ENCODE measurements at regions not wholly inside any gene's neighbourhood (a gene's known extent, or its start where the extent isn't known, plus 50 kb on each side); places are given as distances from the start of the nearest gene placed in this dataset.

DNA sequence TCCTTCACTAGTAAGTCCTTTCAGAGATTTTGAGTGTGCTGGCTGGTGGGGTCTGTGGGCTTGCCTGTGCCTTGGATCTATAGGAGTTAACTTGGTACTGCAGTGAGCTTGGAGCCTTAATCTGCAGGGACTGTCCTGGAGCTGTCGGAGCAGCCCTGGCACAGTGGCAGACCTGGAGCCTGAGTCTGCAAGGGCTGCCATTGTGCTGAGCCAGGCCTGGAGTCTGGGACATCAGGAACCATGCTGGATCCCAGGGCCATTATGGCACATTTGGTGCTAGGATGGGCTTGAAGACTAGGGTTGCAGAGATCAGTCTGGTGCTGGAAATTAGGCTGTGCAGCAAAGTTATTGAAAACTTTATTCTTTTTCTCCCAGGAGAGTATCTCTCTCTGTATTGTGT is 665.4 kb downstream of the METTL15 start:
- DNase-seq = no peak

GRCh38 chr11:28770806-28771205 is 662.6 kb downstream of the METTL15 start:
- no peak for DNase-seq

DNA sequence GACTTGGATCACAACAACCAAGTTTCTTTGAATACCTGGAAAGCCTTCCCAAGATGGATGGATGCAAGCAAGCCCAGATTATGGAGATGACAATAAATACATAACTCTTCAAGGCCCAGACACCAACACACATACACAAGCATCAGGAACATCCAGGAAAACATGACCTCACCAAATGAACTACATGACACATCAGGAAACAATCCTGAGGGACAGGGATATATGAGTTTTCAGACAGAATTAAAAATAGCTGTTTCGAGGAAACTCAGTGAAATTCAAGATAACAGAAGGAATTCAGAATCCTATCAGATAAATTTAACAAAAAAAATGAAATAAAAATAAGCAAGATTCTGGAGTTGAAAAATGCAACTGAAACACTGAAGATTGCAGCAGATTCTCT is 659.4 kb downstream of the METTL15 start:
- no peak for DNase-seq

GRCh38 chr11:28763876-28764275 is 655.7 kb downstream of the METTL15 start:
- DNase-seq = no peak

DNA sequence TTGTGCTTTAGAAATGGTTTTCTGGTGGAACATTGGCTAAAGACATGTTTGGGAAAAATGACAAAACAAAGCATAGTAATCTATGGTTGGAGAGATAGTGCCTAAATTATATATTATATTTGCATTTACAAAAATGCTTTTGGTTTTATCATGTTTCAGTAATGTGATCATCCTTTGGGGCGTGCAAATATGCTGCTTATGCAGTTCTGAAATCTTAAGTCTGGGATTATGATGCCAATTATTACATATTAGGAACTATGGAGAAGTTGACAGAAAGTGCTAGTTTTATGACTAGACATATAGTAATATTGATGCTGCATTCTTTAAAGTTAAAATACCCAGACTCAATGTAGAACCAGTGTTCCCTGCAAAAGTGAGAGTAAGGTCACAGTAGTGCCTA is 655.0 kb downstream of the METTL15 start:
- DNase-seq = no peak

DNA sequence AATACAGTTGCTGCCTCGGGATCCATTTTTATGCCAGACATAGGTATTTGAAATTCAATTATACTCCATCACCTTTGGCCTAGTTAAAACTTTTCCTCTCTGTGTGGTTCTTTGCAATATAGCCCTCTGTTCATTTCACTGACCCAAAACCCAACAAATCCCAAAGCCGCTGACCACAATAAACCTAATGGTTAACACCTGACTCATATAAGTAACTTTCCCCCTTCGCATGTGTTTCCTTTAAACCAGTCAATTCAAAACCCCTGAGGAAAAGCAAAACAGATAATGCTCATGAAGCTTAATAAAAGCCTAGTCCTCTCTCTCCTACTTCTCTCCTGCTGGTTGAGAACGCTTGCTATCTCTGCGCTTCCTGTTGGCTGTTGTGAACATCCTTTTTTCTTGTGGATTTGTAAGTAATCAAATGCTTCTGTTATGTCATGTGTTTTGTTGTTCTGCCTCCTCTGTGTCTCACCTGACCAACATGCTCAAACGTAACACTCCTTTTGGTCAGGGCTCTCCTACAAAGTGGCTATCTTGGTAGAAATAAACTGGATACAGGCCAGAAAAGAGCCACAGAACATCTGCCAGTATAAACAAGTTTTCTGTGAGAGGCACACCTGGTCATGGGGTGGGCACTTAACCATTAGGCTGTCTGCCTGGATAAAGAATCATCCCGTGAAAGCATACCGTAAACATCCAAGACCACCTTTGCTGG is 652.6 kb downstream of the METTL15 start:
- DNase-seq = peak; percentile 4

DNA sequence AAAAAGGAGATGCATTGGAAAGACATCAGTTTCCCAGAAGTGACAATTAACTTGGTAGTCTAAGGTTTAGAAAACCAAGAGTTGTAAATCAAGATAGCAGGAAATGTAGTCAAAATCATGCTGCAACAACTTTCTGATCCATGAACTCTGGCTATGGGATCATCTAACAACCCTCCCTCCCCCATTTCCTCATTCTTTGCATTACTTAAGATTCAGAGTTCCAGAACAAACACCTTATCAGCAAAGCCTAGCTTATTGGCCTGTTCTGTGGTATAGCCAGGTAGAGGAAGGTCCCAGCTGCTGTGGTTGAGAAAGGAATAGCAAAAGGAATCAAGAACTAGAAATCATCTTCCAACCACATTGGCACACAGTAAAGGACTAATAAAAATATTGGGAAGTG is 651.1 kb downstream of the METTL15 start:
- DNase-seq = no peak

- no peak for DNase-seq
Measured at GRCh38 chr11:28757725-28758515, 649.7 kb downstream of the METTL15 start.

DNA sequence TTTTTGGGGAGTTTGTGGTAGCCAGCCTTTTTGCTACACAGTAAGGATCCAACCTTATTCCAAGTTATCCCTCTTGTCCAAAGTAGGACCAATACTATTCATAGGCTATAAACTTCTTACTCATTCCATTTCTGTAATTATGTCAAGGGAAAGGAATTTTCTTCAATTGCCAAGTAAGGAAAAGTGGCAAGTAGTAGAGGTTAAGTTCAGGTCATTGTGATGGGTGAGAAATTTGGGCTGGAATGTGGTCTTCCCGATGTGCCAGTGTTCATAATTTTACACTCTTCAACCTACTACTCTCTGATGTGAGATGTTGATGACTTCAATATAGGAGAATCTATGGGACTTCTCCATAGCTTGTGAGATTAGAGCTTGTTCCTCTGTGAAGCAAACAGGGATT is 648.8 kb downstream of the METTL15 start:
- DNase-seq = no peak

DNA sequence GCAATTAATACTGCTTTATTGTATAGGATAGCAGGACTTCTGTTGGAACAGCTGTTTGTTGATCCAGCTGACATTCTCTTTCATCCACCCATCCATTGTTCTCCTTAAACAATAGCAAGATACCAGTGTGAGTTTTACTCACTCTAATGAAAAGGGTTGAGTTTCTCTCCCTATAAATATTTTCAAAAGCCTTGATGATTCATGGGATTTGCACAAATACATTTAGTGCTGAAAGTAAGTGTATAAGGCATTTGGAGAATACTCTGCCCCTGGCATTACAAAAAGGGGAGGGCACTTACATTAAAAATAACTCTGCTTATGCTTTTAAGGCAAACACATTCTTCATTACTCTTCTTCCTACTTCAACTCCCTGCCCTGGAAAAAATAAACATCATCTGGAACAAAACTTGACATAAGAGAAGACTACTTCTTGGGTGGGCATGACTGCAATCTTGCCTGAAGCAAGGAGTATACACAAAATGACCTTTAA is 634.9 kb downstream of the METTL15 start:
- no peak for DNase-seq

GRCh38 chr11:28739489-28740280 is 631.5 kb downstream of the METTL15 start:
- no peak for DNase-seq

DNA sequence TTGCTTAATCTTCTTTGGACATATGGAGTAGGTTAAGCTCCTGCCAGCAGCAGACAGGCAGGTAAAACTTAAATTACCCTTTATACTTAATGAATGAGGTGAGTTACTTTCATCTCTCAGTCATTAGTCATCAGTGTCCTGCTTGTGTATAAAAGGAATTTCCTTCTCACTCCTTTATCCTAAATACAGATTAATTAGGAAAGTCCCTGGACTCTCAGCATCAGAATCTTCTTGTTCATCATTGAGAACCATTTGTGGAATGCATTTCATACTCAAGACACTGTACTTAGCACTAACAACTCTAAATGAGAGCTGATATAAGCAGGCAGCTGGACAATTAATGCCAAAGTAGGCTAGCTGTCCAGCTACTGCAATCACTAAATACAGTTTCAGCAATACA is 630.4 kb downstream of the METTL15 start:
- DNase-seq = no peak

DNA sequence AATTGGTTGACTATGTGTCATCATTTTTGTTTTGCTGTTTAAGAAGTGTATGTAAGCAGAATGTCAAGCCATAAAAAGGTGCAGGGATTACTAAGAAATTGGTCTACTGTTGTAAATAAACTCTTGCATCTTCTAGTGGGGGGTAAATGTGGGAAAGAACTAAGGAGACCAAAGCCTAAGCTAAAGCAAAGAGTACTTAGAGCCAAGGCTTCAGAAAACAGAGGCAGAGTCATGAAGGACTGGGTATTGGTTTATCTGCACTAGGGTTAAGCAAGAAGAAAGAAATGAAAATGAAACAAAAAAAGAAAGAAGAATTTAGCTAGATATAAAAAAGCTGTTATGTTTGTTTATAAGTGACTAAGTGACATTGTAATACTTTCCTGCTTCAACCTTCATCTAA is 628.1 kb downstream of the METTL15 start:
- DNase-seq = no peak

DNA sequence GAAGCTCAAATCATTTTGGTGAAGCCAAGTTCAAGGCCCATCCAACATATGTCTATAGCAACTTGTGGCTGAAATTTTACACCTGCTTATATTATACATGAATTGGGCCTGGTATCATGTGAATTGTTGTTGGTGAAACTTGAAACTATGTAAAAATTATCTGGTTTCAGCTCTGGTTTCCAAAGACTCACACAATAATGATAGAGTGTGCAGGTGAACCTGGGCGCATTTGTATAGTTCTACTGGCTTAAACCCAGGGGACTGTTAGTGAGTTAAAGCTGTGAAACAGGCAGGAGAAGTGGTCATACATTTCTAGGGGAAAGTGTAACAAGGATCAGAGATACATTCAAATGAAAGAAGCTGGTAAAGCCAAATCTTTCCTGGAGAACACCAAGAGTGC is 627.3 kb downstream of the METTL15 start:
- no peak for DNase-seq

- no peak for DNase-seq
Measured at GRCh38 chr11:28730889-28731288, 622.7 kb downstream of the METTL15 start.

DNA sequence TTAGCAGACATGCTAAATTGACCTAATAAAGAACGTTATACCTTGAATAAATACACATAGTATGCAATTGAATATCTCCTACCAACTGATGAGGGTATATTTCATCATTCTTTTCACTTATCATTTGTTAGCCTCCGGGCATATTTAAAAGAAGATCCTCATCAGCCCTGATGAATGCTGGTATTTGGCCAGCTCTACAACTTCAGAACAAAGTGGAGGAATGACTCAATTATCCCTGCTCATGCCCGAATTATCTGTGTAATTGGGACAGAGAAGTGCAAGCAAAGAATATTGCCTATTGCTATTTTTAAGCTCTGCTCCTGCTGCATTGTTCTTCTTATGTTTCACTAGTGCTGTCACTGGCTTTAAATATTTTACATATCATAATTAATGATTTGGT is 622.1 kb downstream of the METTL15 start:
- no peak for DNase-seq

DNA sequence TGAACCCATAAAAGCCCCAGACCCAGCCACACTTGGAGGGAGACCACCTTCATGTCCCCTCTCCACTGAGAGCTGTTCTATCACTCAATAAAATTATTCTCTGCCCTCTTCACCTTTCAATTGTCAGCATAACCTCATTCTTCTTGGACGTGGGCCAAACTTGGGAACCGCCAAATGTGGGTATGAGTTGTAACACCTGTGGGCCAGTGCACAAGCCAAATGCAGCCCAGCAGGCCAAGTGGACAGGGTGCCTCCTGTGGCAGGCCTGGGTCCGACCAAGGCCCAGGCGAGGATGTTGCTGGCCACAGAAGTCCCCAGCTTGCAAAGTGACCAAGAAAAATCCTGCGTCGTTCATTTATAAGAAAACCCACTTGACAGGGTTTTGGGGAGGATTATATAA is 621.2 kb downstream of the METTL15 start:
- no peak for DNase-seq

DNA sequence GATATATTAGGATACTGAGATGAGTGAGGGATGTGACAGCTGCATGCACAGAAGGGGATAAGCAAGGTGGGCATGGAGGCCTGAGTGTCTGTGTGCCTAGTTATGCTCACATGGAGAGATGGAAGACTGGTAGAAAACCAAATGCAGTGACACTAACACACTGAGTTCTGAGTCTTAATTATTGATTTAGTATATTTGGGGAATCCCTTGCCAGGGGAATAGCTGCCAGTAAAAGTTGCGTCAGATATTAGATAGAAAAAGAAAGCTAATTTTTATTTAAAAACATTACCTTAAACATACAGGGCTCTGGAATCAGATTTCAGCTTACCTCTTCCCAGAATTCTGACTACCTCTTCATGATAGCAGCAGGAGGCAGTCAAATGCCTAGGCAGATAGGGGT is 620.5 kb downstream of the METTL15 start:
- DNase-seq = no peak

GRCh38 chr11:28727254-28727653 is 619.1 kb downstream of the METTL15 start:
- no peak for DNase-seq

DNA sequence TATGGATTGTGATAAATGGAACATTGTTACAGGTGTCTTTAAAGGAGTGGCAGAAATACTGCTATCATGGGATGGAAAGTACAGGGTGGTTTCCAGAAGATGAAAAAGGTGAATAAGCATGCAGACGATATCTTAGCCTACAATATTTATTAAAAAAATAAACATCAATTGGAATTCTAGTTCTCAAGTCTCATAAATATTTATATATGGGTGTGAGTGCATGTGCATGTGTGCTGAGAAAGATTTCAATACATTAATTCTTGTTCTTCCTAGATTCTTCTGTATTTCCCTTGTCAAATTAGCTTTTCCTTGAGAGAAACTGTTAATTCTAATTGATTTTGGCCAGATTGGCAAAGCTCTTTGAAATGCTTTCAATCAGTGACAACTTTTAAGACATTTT is 618.2 kb downstream of the METTL15 start:
- no peak for DNase-seq

GRCh38 chr11:28715726-28716125 is 607.5 kb downstream of the METTL15 start:
- no peak for DNase-seq

DNA sequence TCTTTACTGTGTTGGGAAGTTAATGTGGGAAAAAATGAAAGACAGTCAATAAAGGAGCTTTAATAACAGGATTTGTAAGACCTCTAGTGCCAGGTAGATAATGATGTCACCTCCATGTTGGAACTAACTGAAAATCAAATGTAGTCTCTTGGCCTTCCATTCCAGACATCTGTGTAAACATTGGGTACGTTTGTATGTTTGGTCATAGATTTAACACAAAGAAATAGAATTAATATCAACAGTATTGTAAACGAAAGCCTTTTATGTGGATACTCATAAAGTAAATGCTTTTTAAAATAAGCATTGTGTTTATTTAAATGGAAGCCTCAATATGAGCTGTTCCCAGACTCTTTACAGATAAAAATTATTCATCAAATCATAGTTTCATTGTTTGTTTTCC is 605.7 kb downstream of the METTL15 start:
- DNase-seq = no peak

GRCh38 chr11:28708075-28708474 is 599.9 kb downstream of the METTL15 start:
- DNase-seq = no peak

- DNase-seq = no peak
Measured at GRCh38 chr11:28704801-28705200, 596.6 kb downstream of the METTL15 start.
